C4-2B (cell line): ENCODE measurements at regions not wholly inside any gene's neighbourhood (a gene's known extent, or its start where the extent isn't known, plus 50 kb on each side); places are given as distances from the start of the nearest gene placed in this dataset.

Source experiments
- ZFX ChIP-seq: fragments of 450-650 bp; IDR thresholded peaks from 2 replicates; pipeline ENCODE4 v1.6.1; 2017
- TF ChIP-seq, protein P1 (sequence below): fragments of 450-650 bp; conservative IDR thresholded peaks from 2 replicates; pipeline ENCODE4 v1.5.1; 2017; ENCODE audit warnings: mild to moderate bottlenecking

DNA sequence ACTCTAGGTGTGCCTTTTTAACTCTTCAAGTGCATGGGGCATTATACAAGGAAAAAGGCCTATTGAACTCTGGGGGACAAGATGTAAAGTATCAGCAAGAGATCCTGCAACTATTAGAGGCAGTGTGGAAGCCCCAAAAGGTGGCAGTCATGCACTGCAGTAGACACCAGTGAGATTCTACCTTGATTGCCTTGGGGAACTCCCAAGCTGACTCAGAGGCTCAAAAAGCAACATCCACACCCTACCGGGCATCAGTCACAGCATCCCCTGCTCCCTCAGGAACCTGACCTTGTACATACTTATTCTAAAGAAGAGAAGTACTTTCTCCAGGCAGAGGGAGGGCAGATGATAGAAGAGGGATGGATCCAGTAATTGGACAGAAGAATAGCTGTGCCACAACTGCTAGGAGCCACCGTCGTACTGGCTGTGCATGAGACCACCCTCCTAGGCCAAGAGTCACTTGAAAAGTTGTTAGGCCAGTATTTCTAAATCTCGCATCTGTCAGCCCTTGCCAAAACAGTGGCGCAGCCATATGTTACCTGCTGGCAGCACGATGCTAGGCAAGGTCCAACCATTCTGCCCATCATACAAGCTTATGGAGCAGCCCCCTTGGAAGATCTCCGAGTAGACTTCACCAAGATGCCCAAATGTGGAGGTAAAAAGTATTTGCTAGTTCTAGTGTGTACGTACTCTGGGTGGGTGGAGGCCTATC lies 523.1 kb upstream of the FRG2C start:
- TF ChIP-seq, protein P1, sequence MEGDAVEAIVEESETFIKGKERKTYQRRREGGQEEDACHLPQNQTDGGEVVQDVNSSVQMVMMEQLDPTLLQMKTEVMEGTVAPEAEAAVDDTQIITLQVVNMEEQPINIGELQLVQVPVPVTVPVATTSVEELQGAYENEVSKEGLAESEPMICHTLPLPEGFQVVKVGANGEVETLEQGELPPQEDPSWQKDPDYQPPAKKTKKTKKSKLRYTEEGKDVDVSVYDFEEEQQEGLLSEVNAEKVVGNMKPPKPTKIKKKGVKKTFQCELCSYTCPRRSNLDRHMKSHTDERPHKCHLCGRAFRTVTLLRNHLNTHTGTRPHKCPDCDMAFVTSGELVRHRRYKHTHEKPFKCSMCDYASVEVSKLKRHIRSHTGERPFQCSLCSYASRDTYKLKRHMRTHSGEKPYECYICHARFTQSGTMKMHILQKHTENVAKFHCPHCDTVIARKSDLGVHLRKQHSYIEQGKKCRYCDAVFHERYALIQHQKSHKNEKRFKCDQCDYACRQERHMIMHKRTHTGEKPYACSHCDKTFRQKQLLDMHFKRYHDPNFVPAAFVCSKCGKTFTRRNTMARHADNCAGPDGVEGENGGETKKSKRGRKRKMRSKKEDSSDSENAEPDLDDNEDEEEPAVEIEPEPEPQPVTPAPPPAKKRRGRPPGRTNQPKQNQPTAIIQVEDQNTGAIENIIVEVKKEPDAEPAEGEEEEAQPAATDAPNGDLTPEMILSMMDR: no peak
- no peak for TF ChIP-seq ZFX
